Stimulated activated CD4-positive, alpha-beta T cell treated with anti-CD3 and anti-CD28 coated beads, Interleukin-4, amount 100 ng/mL, for 48 hours (primary cell): ENCODE measurements at regions not wholly inside any gene's neighbourhood (a gene's known extent, or its start where the extent isn't known, plus 50 kb on each side); places are given as distances from the start of the nearest gene placed in this dataset.
"Not testable (repeated sequence)": the region's sequence is repeated elsewhere in the genome, so short reads cannot be mapped to it uniquely, and the experiment has no call there.

ENCODE experiments used
- DNase-seq, 2 donors: peaks; one replicate each; pipeline ENCODE4 v3.0.0-alpha.2; 2020; ENCODE audit warnings: low read depth in 2 of 2

DNA sequence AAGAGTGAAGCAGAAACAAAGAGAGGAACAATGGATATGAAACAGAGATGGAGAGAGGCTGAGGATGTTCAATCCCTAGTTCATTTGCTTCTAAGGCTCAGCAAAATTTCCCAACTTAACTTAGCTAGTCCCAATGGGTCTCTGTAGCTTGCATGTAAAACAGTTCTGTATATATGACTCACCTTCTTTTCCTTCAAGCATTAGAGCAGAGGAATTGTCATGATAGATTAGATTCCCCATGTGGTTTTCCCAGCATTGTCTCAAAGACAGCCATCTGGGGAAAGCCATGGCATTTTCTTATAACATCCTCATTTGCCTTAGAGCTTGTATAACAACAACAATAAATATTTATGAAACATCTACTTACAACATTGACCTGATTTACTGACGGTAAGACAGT lies 93.9 kb upstream of the GATB start:
- DNase-seq = no peak

DNA sequence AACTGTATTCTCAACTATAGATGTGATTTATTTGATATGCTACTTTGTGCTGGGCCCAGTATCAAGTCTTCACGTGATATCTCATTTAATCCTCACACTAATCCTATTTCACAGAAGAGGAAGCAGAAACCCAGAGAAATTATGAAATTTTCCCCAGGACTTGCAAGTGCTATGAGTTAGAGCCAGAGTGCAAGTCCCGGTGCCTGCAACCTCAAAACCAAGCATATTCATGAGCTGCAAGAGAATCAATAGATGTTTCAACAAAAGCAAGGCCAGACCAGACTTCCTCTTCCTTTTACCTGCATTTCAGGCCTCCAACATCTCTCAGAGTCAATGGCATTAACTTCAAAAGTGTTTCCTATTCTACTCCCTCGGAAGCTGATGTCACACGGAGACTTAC lies 92.2 kb upstream of the GATB start:
- no peak for DNase-seq

DNA sequence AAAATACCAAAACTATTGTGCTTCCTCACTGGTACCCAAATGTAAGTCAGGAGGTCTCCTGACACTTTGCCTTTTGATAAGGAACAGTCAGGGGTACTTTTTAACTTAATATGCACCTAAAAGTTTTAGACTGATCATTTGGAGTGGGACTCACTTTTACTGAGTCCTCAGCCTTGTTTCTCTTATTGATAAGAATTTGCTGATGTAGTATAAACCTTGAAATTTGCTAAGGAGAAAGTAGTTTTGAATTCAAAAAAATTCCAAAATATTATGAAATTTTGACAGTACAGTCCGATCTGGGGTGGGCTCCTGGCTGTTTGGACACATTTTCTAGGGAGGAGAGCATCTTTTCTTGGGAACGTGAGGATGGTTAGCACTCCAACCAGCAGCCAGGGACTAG lies 91.4 kb upstream of the GATB start:
- no peak for DNase-seq

DNA sequence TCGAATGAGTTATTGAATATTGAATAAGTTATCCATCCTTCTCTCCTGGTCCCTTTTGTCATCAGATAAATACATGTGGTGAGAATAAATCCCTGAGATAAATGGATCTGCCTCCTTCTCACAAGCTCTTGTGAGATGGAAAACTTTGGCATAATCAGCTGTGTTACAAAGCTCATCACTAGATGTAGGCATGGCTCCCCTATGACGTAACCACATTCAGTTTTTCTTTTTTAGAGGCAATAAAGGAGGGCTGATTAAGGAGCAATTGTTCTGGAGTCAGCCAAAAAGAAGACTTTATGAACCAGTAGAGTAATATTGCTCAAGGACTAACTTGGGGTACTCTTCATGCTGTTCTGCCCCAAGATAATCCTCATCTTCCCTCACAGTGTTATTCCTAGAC lies 90.5 kb upstream of the GATB start:
- no peak for DNase-seq

DNA sequence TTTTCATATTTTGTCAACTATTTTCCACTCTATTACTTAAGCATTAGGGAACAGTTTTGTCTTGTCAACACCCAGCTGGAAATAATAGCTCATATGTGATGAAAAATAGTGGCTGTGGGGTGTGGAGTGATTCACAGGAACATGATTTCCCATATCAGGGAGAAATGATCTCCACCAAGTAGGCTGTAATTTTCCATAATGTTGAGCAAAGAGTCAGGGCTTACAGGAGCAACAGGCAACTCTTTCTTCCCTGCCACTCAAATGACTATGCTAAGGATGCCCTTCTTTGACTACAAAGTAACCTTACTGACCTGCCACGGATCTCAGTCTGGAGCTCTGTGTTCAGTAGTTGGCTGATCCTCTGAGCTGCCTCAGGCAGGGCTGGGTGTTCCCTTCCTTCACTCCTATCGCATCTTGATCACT lies 90.0 kb upstream of the GATB start:
- no peak for DNase-seq

DNA sequence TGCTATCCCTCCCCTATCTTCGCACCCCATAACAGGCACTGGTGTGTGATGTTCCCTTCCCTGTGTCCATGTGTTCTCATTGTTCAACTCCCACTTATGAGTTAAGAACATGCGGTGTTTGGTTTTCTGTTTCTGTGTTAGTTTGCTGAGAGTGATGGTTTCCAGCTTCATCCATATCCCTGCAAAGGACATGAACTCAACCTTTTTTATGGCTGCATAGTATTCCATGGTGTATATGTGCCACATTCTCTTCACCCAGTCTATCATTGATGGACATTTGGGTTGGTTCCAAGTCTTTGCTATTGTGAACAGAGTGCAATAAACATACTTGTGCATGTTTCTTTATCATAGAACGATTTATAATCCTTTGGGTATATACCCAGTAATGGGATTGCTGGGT lies 84.7 kb upstream of the GATB start:
- DNase-seq = not testable (repeated sequence)

DNA sequence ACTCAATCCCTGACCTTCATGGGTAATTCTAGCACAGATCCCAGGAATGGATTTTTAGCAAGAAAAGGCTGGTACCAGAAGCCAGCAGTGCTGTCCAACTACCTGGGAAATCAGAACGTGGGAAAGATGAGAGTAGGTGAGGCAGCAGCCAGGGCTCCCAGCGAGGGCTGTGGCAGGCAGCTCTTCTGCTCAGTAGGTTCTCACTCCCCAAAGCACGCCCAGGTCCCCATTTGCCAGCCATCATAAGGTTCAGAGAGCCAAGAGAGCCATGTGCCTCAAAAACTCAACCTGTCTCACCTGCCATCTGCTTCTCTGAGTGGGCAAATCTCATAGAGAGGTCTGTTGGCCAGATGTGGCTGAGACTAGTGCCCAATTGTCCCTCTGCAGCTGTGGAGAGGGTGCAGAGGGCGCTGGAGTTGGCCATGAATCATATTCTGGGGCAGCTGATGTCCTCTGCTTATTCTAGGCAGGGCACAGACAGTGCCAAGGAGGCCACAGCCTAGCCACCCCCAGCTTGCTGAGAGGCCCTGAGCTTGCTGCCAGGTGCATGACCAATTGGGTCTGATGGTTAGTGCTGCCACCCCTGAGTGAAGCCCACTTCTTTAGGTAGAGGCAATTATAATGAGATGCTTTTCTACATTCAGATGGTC lies 81.7 kb upstream of the GATB start:
- no peak for DNase-seq

DNA sequence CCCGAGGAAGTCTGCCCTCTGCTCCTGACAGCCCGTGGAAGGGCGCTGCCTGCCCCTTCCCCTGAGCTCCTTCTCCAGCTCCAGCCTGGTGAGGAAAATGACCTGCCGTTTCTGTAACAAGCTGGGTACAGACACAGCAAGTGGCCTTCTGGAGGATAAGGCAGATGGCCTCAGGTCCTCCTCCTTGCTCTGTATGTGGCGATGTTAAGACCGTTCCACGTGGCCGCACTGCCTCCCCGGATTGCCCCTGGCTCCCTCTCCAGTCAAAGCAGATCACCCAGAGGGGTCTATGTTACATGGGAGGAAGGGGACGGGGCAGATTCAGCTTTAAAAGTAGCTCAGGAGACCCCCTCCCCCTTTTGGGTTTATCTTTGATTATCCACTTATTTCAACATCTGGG lies 80.3 kb upstream of the GATB start:
- no peak for DNase-seq

DNA sequence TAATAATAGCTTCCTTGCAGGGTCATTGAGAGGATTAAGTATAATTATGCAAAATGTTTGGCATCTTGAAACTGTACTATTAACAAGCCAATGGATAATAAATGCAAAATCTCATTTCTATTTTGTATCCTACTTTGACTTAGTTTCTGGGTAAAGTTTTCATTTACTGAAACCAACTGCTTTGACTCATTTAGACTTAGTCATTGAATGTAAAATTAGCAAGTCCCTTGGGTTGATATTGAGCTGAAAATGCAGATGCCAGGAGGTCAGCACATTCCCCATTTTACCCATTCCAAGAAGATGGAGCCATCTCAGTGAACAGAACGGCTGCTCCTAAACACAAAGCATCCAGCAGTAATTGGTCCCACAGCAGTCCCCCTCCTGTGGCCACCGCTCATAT lies 74.7 kb upstream of the GATB start:
- DNase-seq = no peak

DNA sequence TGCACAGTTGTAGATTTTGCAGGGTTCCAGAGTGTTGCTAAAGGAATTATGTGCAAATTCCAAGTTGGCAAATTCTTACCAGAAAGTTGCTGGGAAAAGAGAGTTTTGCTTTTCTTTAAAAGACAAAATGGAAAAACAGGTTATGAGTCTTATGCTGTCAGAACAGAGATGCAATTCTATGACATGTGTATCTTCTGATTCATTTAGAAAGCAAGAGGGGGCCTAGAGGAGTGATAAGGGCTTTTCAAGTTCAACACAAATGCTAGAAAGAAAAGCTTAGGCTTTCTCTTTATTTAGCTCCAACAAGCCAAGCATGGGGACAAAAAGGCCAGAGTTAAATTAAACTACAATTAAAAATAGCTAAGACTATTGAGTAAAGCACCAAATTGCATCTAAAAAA lies 72.4 kb upstream of the GATB start:
- no peak for DNase-seq

DNA sequence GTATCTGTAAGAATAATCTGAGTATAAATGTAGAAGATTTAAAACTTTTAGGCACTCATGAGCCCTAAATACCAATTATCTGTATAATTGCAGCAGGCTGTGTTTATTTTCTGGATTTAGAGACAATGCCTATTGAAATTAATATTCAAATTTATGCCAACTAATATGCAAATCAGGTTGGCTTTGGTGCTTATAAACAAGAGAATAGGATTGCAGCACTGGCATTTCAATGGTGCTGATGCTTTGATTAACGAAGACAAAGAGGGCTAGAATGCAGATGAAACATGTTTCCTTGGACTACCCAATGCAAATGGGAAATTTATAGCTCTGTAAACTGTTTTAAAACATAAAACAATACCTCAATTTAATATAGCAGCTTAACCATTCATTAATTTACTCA lies 70.7 kb upstream of the GATB start:
- DNase-seq = no peak

DNA sequence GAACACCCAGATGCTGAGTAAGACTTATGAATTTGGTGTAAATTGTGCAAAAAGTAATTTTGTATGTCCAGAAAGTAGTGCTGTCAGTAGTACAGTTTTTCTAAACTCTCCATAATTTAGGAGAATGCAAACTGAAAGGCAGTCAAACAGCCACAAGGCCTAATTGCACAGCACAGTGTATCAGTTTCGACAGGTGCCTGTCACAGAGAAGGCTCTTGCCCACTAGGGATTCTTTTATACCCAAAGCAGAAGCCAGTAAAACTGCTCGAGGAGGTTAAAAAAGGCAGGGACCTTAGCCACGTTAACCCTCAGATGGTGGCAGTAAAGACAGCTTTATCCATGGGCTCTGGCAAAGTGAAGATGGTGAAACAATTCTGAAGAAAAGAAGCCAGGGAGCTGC lies 69.4 kb upstream of the GATB start:
- no peak for DNase-seq

DNA sequence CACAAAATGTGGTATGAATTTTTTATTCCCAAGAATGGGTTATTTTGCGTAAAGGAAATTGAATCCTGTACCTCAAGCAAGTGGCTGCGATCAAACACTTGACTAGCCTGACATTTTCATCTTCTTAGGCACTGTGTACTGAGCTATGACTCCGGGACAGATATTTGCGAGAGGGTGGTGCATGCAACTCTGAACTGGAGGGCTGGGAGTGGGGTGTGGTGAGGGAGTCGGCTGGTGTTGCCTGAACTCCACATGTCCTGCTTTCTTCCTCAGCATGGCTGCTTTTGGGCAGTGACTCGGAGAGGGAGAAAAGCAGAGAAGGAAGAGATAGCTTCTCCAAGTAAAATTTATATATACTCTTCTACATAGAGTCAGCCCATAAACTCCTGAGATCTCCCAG lies 68.5 kb upstream of the GATB start:
- DNase-seq = no peak

DNA sequence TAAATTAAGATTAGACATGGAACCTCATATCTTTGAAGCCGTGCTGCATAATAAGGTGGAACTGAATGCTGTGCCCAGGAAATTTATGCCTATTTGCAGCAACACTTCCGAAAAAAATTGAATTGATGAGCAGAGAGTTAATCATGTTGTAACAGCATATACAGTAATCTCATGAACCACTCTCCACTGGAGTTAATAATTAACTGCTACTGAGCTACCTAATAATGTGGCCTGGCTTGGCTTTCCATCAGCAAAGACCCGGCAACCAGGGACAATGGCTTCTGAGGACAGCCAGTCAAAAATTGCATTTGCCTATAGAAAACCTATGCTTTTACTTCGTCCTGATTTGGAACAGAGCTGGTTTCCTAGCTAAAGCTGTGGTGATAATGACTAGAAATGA lies 63.8 kb upstream of the GATB start:
- no peak for DNase-seq

DNA sequence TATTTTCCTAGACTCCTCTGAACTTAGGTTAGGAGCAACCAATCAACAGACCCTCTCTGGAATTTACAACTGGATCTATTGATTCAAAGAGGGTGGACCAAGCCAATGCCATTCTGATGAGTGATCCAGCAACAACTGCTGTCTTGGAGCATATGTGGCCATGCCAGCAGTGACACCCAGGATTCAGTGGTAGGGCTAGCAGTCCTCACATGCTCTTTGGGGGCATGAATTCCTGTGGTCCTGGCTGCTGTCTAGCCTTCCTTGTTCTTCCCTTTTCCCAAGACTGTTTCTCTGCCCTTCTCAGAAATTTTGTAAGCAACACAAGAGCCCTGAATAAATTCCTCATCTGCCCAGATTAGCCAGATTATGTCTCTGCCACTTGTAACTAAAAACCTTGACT lies 61.5 kb upstream of the GATB start:
- no peak for DNase-seq

DNA sequence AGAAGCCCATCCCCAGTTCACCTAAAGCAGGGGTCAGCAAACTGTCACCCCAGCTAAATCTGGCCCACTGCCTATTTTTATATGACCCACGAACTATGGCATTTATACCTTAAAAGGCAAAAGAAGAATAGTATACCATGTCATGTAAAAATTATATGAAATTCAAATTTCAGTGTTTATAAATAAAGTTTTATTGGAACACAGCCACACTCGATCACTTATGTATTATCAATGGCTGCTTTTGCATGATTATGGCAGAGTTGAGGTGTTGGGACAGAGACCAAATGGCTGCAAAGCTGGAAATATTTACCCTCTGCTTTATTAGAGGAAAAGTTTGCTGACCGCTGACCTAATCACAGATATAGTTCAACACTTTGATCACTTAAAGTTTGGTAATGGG lies 59.2 kb upstream of the GATB start:
- no peak for DNase-seq

DNA sequence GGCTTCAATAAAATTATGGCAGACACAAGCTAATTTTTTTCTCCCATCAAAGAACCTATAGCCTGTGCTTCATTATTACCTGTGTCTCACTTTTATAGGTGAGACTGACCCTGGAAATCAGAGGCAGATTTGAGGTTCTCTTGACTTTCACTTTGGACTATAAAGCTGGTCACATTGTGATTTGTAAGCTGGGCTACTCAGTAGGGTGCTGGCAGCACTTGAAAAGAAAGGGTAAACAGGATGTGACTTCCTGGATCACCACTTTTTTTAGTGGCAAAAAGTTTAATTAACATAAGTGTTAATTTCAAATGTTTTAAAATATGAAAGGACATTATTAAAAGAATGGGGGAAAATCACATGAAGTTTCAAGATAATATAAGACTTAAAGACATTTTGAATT lies 50.6 kb upstream of the GATB start:
- DNase-seq = no peak
